Upper lobe of right lung (tissue), 1 donor: ENCODE measurements at regions not wholly inside any gene's neighbourhood (a gene's known extent, or its start where the extent isn't known, plus 50 kb on each side); places are given as distances from the start of the nearest gene placed in this dataset.

Experiments
- ATAC-seq: fragments of 200-7000 bp; cut with Tn5 transposase; one replicate; pipeline ENCODE4 v1.9.1; 2020; ENCODE audit warnings: mild to moderate bottlenecking, moderate library complexity
- DNase-seq: peaks from one replicate; pipeline ENCODE4 v3.0.0-alpha.2; 2020
- H3K27ac ChIP-seq: fragments of 200-600 bp; one replicate; pipeline ENCODE4 v1.8.0; 2022
- H3K27me3 ChIP-seq: fragments of 200-600 bp; one replicate; pipeline ENCODE4 v1.8.0; 2022; ENCODE audit warnings: mild to moderate bottlenecking
- H3K36me3 ChIP-seq: fragments of 200-600 bp; one replicate; pipeline ENCODE4 v1.8.0; 2022
- H3K4me1 ChIP-seq: fragments of 200-600 bp; one replicate; pipeline ENCODE4 v1.8.0; 2022
- H3K4me3 ChIP-seq: fragments of 200-600 bp; one replicate; pipeline ENCODE4 v1.8.0; 2022; ENCODE audit warnings: mild to moderate bottlenecking
- H3K9me3 ChIP-seq: fragments of 200-600 bp; one replicate; pipeline ENCODE4 v1.8.0; 2022
- intact Hi-C: fragments of 100-400 bp; cut with DNase I; formaldehyde crosslinking; loops from one replicate; pipeline ENCODE4 v1.11.0; 2022
- TF ChIP-seq, protein P1 (sequence below): fragments of 200-600 bp; IDR thresholded peaks from one replicate; pipeline ENCODE4 v1.8.0; 2022; ENCODE audit warnings: antibody characterized with exemption
- donor health status: DM: no; HTN: yes; CAD: no; lungs with severe emphysema.

DNA sequence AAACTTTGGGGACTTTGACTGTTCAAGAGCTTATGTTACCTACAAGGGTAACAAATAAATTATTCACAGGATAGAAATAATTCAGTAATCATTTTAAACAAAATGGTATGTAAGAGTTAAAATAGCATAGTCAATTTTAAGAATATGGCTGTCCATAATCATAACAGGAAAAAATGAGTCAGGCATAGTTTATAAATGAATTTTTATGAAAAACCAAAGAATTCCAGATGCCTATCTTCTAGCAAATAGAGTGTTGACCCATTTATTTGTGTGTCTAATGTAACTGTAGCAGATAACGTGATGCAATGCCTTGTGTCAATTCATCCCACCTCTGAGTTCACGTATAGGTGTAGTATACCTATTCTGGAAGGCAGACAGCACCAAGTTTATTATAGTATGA is 169.7 kb upstream of the CDH9 start:
- ATAC-seq = no peak
- H3K4me1 ChIP-seq = no peaks in the 10 kb centered on the region
- intact Hi-C loops = no loop called here

DNA sequence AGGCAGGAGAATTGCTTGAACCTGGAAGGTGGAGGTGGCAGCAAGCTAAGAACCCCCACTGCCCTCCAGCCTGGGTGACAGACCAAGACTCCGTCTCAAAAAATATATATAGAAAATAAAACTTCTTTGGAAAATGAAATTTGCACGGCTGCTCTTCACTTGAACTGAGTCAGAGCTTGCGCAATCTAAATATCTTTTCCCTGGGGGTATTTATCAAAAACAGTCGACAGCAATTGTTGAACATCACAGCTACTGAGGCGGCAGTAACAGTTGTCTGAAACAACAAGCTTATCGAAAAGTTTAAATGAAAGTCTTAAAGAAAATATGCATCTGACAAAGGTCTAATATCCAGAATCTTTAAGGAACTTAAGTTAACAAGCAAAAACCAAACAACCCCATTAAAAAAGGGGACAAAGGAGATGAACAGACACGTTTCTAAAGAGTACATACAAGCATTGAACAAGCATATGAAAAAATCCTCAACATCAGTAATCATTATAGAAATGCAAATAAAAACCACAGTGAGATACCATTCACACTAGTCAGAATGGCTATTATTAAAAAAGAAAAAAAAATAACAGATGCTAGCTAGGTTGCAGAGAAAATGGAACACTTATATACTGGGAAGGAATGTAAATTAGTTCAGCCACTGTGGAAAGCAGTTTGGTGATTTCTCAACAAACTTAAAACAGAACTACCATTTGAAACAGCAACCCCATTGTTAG is 153.6 kb upstream of the CDH9 start:
- intact Hi-C loops = no loop called here
- Histone ChIP-seq H3K36me3 (no peaks in the 10 kb centered on the region), H3K4me3 (no peak overlapping the region), H3K27ac (no peak overlapping the region), H3K9me3 (no peaks in the 10 kb centered on the region), H3K27me3 (no peaks in the 10 kb centered on the region), H3K4me1 (no peaks in the 10 kb centered on the region)
- DNase-seq (no peak), ATAC-seq (no peak)
- TF ChIP-seq, protein P1, sequence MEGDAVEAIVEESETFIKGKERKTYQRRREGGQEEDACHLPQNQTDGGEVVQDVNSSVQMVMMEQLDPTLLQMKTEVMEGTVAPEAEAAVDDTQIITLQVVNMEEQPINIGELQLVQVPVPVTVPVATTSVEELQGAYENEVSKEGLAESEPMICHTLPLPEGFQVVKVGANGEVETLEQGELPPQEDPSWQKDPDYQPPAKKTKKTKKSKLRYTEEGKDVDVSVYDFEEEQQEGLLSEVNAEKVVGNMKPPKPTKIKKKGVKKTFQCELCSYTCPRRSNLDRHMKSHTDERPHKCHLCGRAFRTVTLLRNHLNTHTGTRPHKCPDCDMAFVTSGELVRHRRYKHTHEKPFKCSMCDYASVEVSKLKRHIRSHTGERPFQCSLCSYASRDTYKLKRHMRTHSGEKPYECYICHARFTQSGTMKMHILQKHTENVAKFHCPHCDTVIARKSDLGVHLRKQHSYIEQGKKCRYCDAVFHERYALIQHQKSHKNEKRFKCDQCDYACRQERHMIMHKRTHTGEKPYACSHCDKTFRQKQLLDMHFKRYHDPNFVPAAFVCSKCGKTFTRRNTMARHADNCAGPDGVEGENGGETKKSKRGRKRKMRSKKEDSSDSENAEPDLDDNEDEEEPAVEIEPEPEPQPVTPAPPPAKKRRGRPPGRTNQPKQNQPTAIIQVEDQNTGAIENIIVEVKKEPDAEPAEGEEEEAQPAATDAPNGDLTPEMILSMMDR = no peak

More for the DNA sequence above, 169.7 kb upstream of the CDH9 start:
- H3K36me3 ChIP-seq = no peaks in the 10 kb centered on the region
- no peaks in the 10 kb centered on the region for H3K9me3 ChIP-seq
- no peaks in the 10 kb centered on the region for H3K27me3 ChIP-seq
- no peak overlapping the region for H3K4me3 ChIP-seq
- TF ChIP-seq, protein P1 = no peak
- H3K27ac ChIP-seq = no peak overlapping the region
- no peak for DNase-seq

DNA sequence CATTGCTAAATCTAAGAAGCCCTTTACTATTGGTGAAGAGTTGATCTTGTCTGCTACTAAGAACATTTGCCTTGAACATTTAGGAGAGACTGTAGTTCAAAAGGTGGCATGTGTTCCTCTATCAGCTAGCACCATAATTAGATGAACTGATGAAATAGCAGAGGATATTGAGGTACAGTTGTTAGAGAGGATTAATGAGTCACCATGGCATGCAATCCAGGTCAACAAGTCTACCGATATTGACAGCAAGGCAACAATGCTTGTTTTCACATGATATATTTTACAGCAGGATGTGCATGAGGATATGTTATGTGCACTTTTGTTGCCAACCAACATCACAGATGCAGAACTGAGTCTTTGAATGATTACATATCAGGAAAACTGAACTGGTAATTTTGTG is 134.3 kb upstream of the CDH9 start:
- no peaks in the 10 kb centered on the region for H3K9me3 ChIP-seq
- H3K27me3 ChIP-seq = no peaks in the 10 kb centered on the region
- ATAC-seq (no peak), DNase-seq (no peak)
- H3K27ac ChIP-seq = no peak overlapping the region
- H3K36me3 ChIP-seq = no peaks in the 10 kb centered on the region
- no peak overlapping the region for H3K4me3 ChIP-seq
- no peaks in the 10 kb centered on the region for H3K4me1 ChIP-seq
- intact Hi-C loops = no loop called here
- TF ChIP-seq, protein P1 = no peak

DNA sequence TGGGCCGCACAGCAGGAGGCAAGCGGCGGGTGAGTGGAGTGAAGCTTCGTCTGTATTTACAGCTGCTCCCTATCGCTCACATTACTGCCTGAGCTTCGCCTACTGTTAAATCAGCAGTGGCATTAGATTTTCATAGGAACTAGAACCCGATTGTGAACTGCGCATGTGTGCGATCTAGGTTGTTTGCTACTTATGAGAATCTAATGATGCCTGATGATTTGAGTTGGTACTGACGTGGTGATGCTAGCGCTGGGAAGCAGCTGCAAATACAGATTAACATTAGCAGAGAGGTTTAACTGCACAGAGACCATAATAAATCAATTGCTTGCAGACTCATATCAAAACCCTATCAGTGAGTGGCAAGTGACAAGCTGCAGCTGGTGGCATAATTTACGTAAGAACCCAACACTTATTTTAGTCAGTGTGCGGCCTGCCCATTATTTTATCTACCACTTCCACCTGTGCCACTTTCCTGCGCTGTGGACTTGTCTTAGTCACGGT is 133.4 kb upstream of the CDH9 start:
- no peaks in the 10 kb centered on the region for H3K36me3 ChIP-seq
- intact Hi-C loops = no loop called here
- H3K4me3 ChIP-seq = no peak overlapping the region
- no peaks in the 10 kb centered on the region for H3K4me1 ChIP-seq
- no peak overlapping the region for H3K27ac ChIP-seq
- TF ChIP-seq, protein P1 = no peak
- ATAC-seq (no peak), DNase-seq (no peak)
- no peaks in the 10 kb centered on the region for H3K27me3 ChIP-seq
- H3K9me3 ChIP-seq = no peaks in the 10 kb centered on the region

DNA sequence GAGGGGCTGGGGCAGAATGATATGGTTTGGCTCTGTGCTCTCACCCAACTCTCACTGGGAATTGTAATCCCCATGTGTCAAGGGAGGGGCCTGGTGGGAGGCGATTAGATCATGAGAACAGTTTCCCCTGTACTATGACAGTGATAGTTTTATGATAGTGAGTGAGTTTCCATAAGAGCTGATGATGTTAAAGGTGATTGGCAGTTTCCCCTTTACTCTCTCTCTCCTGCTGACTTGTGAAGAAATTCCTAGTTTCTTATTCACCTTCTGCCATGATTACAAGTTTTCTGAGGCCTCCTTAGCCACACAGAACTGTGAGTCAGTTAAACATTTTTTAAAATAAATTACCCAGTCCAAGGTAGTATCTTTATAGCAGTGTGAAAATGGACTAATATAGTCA is 120.4 kb upstream of the CDH9 start:
- DNase-seq = no peak
- no peak for ATAC-seq
- TF ChIP-seq, protein P1 = no peak
- Histone ChIP-seq H3K27me3 (no peaks in the 10 kb centered on the region), H3K9me3 (peaks cover 4% of the 10 kb centered on the region), H3K4me1 (no peaks in the 10 kb centered on the region), H3K27ac (no peak overlapping the region), H3K36me3 (no peaks in the 10 kb centered on the region), H3K4me3 (no peak overlapping the region)
- intact Hi-C loops = no loop called here
